GM20000 (cell line): ENCODE measurements at regions not wholly inside any gene's neighbourhood (a gene's known extent, or its start where the extent isn't known, plus 50 kb on each side); places are given as distances from the start of the nearest gene placed in this dataset.

Experiments used
- DNase-seq: peaks from one replicate; pipeline ENCODE4 v3.0.0; 2012; ENCODE audit warnings: low spot score
- CTCF ChIP-seq: IDR thresholded peaks from 2 replicates; pipeline ENCODE4 v1.5.1; 2012; ENCODE audit warnings: mild to moderate bottlenecking, control low read depth; ENCODE audit errors: extremely low read depth, missing control alignments

GRCh38 chr2:120515759-120516678 lies 170.1 kb downstream of the INHBB start:
- no peak for DNase-seq
- TF ChIP-seq CTCF: no peak

GRCh38 chr2:120516679-120517314 lies 170.9 kb downstream of the INHBB start:
- DNase-seq: no peak
- no peak for TF ChIP-seq CTCF

GRCh38 chr2:120517751-120518469 lies 172.0 kb downstream of the INHBB start:
- TF ChIP-seq CTCF: no peak
- no peak for DNase-seq

GRCh38 chr2:120518819-120519218 lies 172.9 kb downstream of the INHBB start:
- DNase-seq: no peak
- no peak for TF ChIP-seq CTCF

GRCh38 chr2:120519469-120519868 lies 173.5 kb downstream of the INHBB start:
- TF ChIP-seq CTCF: no peak
- no peak for DNase-seq

GRCh38 chr2:120520454-120520853 lies 174.5 kb downstream of the INHBB start:
- no peak for DNase-seq
- TF ChIP-seq CTCF: no peak
